ENCODE measurements at regions not wholly inside any gene's neighbourhood (a gene's known extent, or its start where the extent isn't known, plus 50 kb on each side); places are given as distances from the start of the nearest gene placed in this dataset.

GRCh38 chr10:129126982-129127381 is 340.1 kb upstream of the MGMT start (continued):
- TF ChIP-seq REST (IDR thresholded peaks at IDR 0.05; ENCODE audit: borderline replicate concordance) (no peak), REST (CRISPR knock-in tag; IDR thresholded peaks at IDR 0.05; ENCODE audit: low read depth) (no peak), LEF1 (IDR thresholded peaks at IDR 0.05) (no peak)

All from K562 (cell line).